ENCODE measurements at regions not wholly inside any gene's neighbourhood (a gene's known extent, or its start where the extent isn't known, plus 50 kb on each side); places are given as distances from the start of the nearest gene placed in this dataset.

- H3K9ac ChIP-seq (ENCODE audit: control insufficient read depth, extremely low read depth, insufficient read depth, low read length): no peak overlapping the region
- DNase-seq (ENCODE audit: low read depth, low spot score) (no peak), FAIRE-seq (no peak)
- H3K36me3 ChIP-seq (ENCODE audit: control insufficient read depth in 2 of 2, extremely low read depth in 1 of 2, insufficient read depth in 2 of 2, low read length in 2 of 2): no peaks in the 10 kb centered on the region
- dilution Hi-C loops (cut with MboI; ENCODE audit: extremely low pct_ligation_motif_present, low sequenced_read_pairs): no loop called here
- no peaks in the 10 kb centered on the region for H4K20me1 ChIP-seq (ENCODE audit: control insufficient read depth, extremely low read depth, insufficient read depth, low read length)
- H2AFZ ChIP-seq (ENCODE audit: control insufficient read depth, low read length): no peak overlapping the region
- H3K27me3 ChIP-seq (ENCODE audit: control insufficient read depth, extremely low read depth, insufficient read depth, low read length): peaks cover 11% of the 10 kb centered on the region
- H3K4me3 ChIP-seq (ENCODE audit: control insufficient read depth in 2 of 3, extremely low read depth in 1 of 3, insufficient read depth in 2 of 3, low read depth in 1 of 3, low read length in 3 of 3): no peak overlapping the region
- no peaks in the 10 kb centered on the region for H3K9me3 ChIP-seq (ENCODE audit: control insufficient read depth, low read depth, low read length)
- H3K4me2 ChIP-seq (ENCODE audit: control insufficient read depth, extremely low read depth, insufficient read depth, low read depth, low read length): no peak overlapping the region
- H3K4me1 ChIP-seq (ENCODE audit: control insufficient read depth, extremely low read depth, insufficient read depth, low read length): no peaks in the 10 kb centered on the region
- no peak overlapping the region for H3K27ac ChIP-seq (ENCODE audit: control insufficient read depth, insufficient read depth, low read length)
- H3K9me1 ChIP-seq (ENCODE audit: control insufficient read depth, extremely low read depth, insufficient read depth, low read length): no peaks in the 10 kb centered on the region
- H3K79me2 ChIP-seq (ENCODE audit: control insufficient read depth, insufficient read depth, low read length): no peaks in the 10 kb centered on the region
- TF ChIP-seq, protein P1, sequence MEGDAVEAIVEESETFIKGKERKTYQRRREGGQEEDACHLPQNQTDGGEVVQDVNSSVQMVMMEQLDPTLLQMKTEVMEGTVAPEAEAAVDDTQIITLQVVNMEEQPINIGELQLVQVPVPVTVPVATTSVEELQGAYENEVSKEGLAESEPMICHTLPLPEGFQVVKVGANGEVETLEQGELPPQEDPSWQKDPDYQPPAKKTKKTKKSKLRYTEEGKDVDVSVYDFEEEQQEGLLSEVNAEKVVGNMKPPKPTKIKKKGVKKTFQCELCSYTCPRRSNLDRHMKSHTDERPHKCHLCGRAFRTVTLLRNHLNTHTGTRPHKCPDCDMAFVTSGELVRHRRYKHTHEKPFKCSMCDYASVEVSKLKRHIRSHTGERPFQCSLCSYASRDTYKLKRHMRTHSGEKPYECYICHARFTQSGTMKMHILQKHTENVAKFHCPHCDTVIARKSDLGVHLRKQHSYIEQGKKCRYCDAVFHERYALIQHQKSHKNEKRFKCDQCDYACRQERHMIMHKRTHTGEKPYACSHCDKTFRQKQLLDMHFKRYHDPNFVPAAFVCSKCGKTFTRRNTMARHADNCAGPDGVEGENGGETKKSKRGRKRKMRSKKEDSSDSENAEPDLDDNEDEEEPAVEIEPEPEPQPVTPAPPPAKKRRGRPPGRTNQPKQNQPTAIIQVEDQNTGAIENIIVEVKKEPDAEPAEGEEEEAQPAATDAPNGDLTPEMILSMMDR (optimal IDR thresholded peaks at IDR 0.05 in 1 of 3, IDR thresholded peaks at IDR 0.05 in 1 of 3, conservative IDR thresholded peaks at IDR 0.05 in 1 of 3; ENCODE audit: extremely low read depth in 1 of 3, insufficient read depth in 2 of 3, low read length in 3 of 3): no peak
- no peak for TF ChIP-seq EZH2 (IDR thresholded peaks at IDR 0.05; ENCODE audit: low read length)
Measured at GRCh38 chr15:91593653-91594052, 259.9 kb upstream of the SLCO3A1 start.

GRCh38 chr15:91599261-91599660, 254.2 kb upstream of the SLCO3A1 start:
- H2AFZ ChIP-seq (ENCODE audit: control insufficient read depth, low read length): no peak overlapping the region
- H3K27ac ChIP-seq (ENCODE audit: control insufficient read depth, insufficient read depth, low read length): no peak overlapping the region
- H3K36me3 ChIP-seq (ENCODE audit: control insufficient read depth in 2 of 2, extremely low read depth in 1 of 2, insufficient read depth in 2 of 2, low read length in 2 of 2): no peaks in the 10 kb centered on the region
- no peaks in the 10 kb centered on the region for H3K4me1 ChIP-seq (ENCODE audit: control insufficient read depth, extremely low read depth, insufficient read depth, low read length)
- H4K20me1 ChIP-seq (ENCODE audit: control insufficient read depth, extremely low read depth, insufficient read depth, low read length): no peaks in the 10 kb centered on the region
- no peaks in the 10 kb centered on the region for H3K79me2 ChIP-seq (ENCODE audit: control insufficient read depth, insufficient read depth, low read length)
- no peaks in the 10 kb centered on the region for H3K9me3 ChIP-seq (ENCODE audit: control insufficient read depth, low read depth, low read length)
- no peaks in the 10 kb centered on the region for H3K9me1 ChIP-seq (ENCODE audit: control insufficient read depth, extremely low read depth, insufficient read depth, low read length)
- no peak overlapping the region for H3K4me2 ChIP-seq (ENCODE audit: control insufficient read depth, extremely low read depth, insufficient read depth, low read depth, low read length)
- H3K27me3 ChIP-seq (ENCODE audit: control insufficient read depth, extremely low read depth, insufficient read depth, low read length): peaks cover 18% of the 10 kb centered on the region
- TF ChIP-seq, protein P1 (optimal IDR thresholded peaks at IDR 0.05 in 1 of 3, IDR thresholded peaks at IDR 0.05 in 1 of 3, conservative IDR thresholded peaks at IDR 0.05 in 1 of 3; ENCODE audit: extremely low read depth in 1 of 3, insufficient read depth in 2 of 3, low read length in 3 of 3): no peak
- TF ChIP-seq EZH2 (IDR thresholded peaks at IDR 0.05; ENCODE audit: low read length): no peak
- FAIRE-seq: no peak
- no peak for DNase-seq (ENCODE audit: low read depth, low spot score)
- no peak overlapping the region for H3K9ac ChIP-seq (ENCODE audit: control insufficient read depth, extremely low read depth, insufficient read depth, low read length)
- dilution Hi-C loops (cut with MboI; ENCODE audit: extremely low pct_ligation_motif_present, low sequenced_read_pairs): no loop called here
- no peak overlapping the region for H3K4me3 ChIP-seq (ENCODE audit: control insufficient read depth in 2 of 3, extremely low read depth in 1 of 3, insufficient read depth in 2 of 3, low read depth in 1 of 3, low read length in 3 of 3)

All from keratinocyte (primary cell).